H1 (cell line): ENCODE measurements at regions not wholly inside any gene's neighbourhood (a gene's known extent, or its start where the extent isn't known, plus 50 kb on each side); places are given as distances from the start of the nearest gene placed in this dataset.

Experiments used
- CTCF ChIA-PET: fragments of 300-600 bp; sonication (Branson Sonifier 250); formaldehyde crosslinking; loops from one replicate; lab custom pipeline; 2021; ENCODE audit not compliant: partially characterized antibody; lab: Charles Lee
- POLR2A ChIA-PET: fragments of 300-600 bp; sonication (Branson Sonifier 250); formaldehyde crosslinking; loops from one replicate; lab custom pipeline; 2021; ENCODE audit warnings: inconsistent platforms; ENCODE audit not compliant: partially characterized antibody; lab: Charles Lee
- DNase-seq, 2 experiments: peaks; one replicate each; pipeline versions ENCODE4 v3.0.0 to v3.0.0-alpha.2; 2010 to 2022; ENCODE audit warnings: low spot score in 2 of 2, low read depth in 1 of 2, mixed read lengths in 1 of 2
- FAIRE-seq: peaks from 2 replicates; lab custom pipeline; 2011; peaks lifted over from hg19 to GRCh38; lab: Jason Lieb, UNC
- H2AFZ ChIP-seq: 2 replicates; pipeline ENCODE4 v1.8.1; 2012; ENCODE audit warnings: low read length, inconsistent platforms
- H2AK5ac ChIP-seq: 2 replicates; pipeline ENCODE4 v1.6.1; 2013; ENCODE audit warnings: low read depth, low read length
- H2BK120ac ChIP-seq: replicated peaks from 2 replicates; pipeline ENCODE3; 2013; ENCODE audit warnings: low read depth, low read length, inconsistent platforms
- H2BK12ac ChIP-seq: 2 replicates; pipeline ENCODE4 v1.6.1; 2013; ENCODE audit warnings: low read depth, low read length
- H2BK15ac ChIP-seq: 2 replicates; pipeline ENCODE4 v1.6.1; 2013; ENCODE audit warnings: low read length
- H2BK20ac ChIP-seq: 2 replicates; pipeline ENCODE4 v1.6.1; 2013; ENCODE audit warnings: low read length
- H2BK5ac ChIP-seq: 2 replicates; pipeline ENCODE4 v1.6.1; 2013; ENCODE audit warnings: low read depth, low read length
- H3K14ac ChIP-seq: 2 replicates; pipeline ENCODE4 v1.6.1; 2013; ENCODE audit warnings: inconsistent platforms; ENCODE audit not compliant: insufficient read length
- H3K18ac ChIP-seq: 2 replicates; pipeline ENCODE4 v1.6.1; 2013; ENCODE audit warnings: low read length; ENCODE audit errors: extremely low read depth
- H3K23ac ChIP-seq: 2 replicates; pipeline ENCODE4 v1.6.1; 2013; ENCODE audit warnings: inconsistent platforms; ENCODE audit not compliant: insufficient read length
- H3K23me2 ChIP-seq: 2 replicates; pipeline ENCODE4 v1.6.1; 2013; ENCODE audit warnings: low read depth, low read length
- H3K27ac ChIP-seq: 2 replicates; pipeline ENCODE4 v1.6.1; 2011; ENCODE audit warnings: low read depth, low read length, inconsistent platforms
- H3K27me3 ChIP-seq, 4 experiments: replicated peaks in 1 of 4; 1 replicate in 1 of 4; 2 replicates in 3 of 4; pipeline versions ENCODE4 v1.6.1 to v1.8.1; 2011 to 2013; ENCODE audit warnings: low read length in 3 of 4, mild to moderate bottlenecking in 3 of 4, inconsistent platforms in 2 of 4, mixed read lengths in 2 of 4, moderate library complexity in 1 of 4; ENCODE audit not compliant: control insufficient read depth in 3 of 4, insufficient read depth in 3 of 4; ENCODE audit errors: extremely low read depth in 1 of 4
- H3K36me3 ChIP-seq, 4 experiments: 2 replicates each; pipeline versions ENCODE4 v1.6.1 to v1.8.1; 2011 to 2013; ENCODE audit warnings: mild to moderate bottlenecking in 4 of 4, low read length in 3 of 4, moderate library complexity in 2 of 4, control low read depth in 1 of 4, inconsistent platforms in 1 of 4; ENCODE audit not compliant: insufficient read depth in 4 of 4, control insufficient read depth in 2 of 4
- H3K4ac ChIP-seq: replicated peaks from 2 replicates; pipeline ENCODE3; 2013; ENCODE audit warnings: low read length, low read depth, mixed read lengths, inconsistent platforms; ENCODE audit not compliant: insufficient read length
- H3K4me1 ChIP-seq, 4 experiments: replicated peaks in 1 of 4; 1 replicate in 1 of 4; 2 replicates in 3 of 4; pipeline versions ENCODE4 v1.6.1 to v1.8.1; 2011 to 2013; ENCODE audit warnings: low read length in 3 of 4, inconsistent platforms in 2 of 4, mixed read lengths in 1 of 4; ENCODE audit not compliant: insufficient read depth in 4 of 4, control insufficient read depth in 3 of 4
- H3K4me2 ChIP-seq, 2 experiments: 2 replicates each; pipeline versions ENCODE4 v1.6.1 to v1.8.1; 2011 to 2013; ENCODE audit warnings: low read depth in 2 of 2, low read length in 2 of 2, control low read depth in 1 of 2, inconsistent platforms in 1 of 2, mild to moderate bottlenecking in 1 of 2; ENCODE audit not compliant: insufficient read depth in 1 of 2
- H3K4me3 ChIP-seq, 4 experiments: fragments of 200-600, 300-600 bp in 1 of 4; sonication (generic), shearing (Covaris generic), sonication (Bioruptor Twin) in 1 of 4; 2 replicates each; pipeline versions ENCODE4 v1.5.1 to v1.8.1; 2011 to 2016; ENCODE audit warnings: low read length in 4 of 4, low read depth in 3 of 4, control low read depth in 2 of 4, inconsistent platforms in 2 of 4, mild to moderate bottlenecking in 2 of 4, mixed read lengths in 1 of 4, moderate library complexity in 1 of 4; ENCODE audit not compliant: insufficient read depth in 2 of 4; ENCODE audit errors: extremely low read depth in 1 of 4
- H3K56ac ChIP-seq: replicated peaks from 2 replicates; pipeline ENCODE3; 2013; ENCODE audit warnings: low read depth, mild to moderate bottlenecking, mixed read lengths, low read length, inconsistent platforms; ENCODE audit not compliant: insufficient read length
- H3K79me1 ChIP-seq: 2 replicates; pipeline ENCODE4 v1.6.1; 2013; ENCODE audit warnings: low read depth, low read length, control low read depth
- H3K79me2 ChIP-seq, 2 experiments: 2 replicates each; pipeline versions ENCODE4 v1.6.1 to v1.8.1; 2012 to 2013; ENCODE audit warnings: low read length in 2 of 2, mild to moderate bottlenecking in 2 of 2, inconsistent platforms in 1 of 2; ENCODE audit not compliant: insufficient read depth in 2 of 2, control insufficient read depth in 1 of 2
- H3K9ac ChIP-seq, 4 experiments: replicated peaks in 1 of 4; 1 replicate in 1 of 4; 2 replicates in 3 of 4; pipeline versions ENCODE4 v1.6.1 to v1.8.1; 2011 to 2013; ENCODE audit warnings: low read depth in 3 of 4, low read length in 3 of 4, control low read depth in 2 of 4, mild to moderate bottlenecking in 2 of 4, moderate library complexity in 2 of 4, inconsistent platforms in 1 of 4; ENCODE audit errors: extremely low read depth in 1 of 4
- H3K9me3 ChIP-seq, 2 experiments: 2 replicates each; pipeline versions ENCODE4 v1.6.1 to v1.8.1; 2012 to 2013; ENCODE audit warnings: mild to moderate bottlenecking in 2 of 2, moderate library complexity in 2 of 2, control low read depth in 1 of 2, inconsistent platforms in 1 of 2, low read depth in 1 of 2, low read length in 1 of 2, mixed read lengths in 1 of 2; ENCODE audit not compliant: insufficient read depth in 2 of 2
- H4K20me1 ChIP-seq, 2 experiments: replicated peaks in 1 of 2; 2 replicates each; pipeline versions ENCODE3 to v1.8.1; 2011 to 2013; ENCODE audit warnings: inconsistent platforms in 2 of 2, low read length in 2 of 2, mild to moderate bottlenecking in 1 of 2; ENCODE audit not compliant: insufficient read depth in 2 of 2, control insufficient read depth in 1 of 2
- H4K5ac ChIP-seq: 2 replicates; pipeline ENCODE4 v1.6.1; 2013; ENCODE audit warnings: low read length, low read depth, mixed read lengths, inconsistent platforms; ENCODE audit not compliant: insufficient read length
- H4K8ac ChIP-seq: 2 replicates; pipeline ENCODE4 v1.8.0; 2013; ENCODE audit warnings: mild to moderate bottlenecking, moderate library complexity, low read length, inconsistent platforms; ENCODE audit not compliant: insufficient read depth; ENCODE audit errors: extremely low read depth
- H4K91ac ChIP-seq: replicated peaks from 2 replicates; pipeline ENCODE3; 2013; ENCODE audit warnings: low read length, mixed read lengths, inconsistent platforms; ENCODE audit not compliant: insufficient read length
- BACH1 ChIP-seq: IDR thresholded peaks from 2 replicates; pipeline ENCODE4 v1.6.1; 2012; ENCODE audit warnings: low read length, improper control_type of control experiment
- CHD2 ChIP-seq: IDR thresholded peaks from 2 replicates; pipeline ENCODE4 v1.6.1; 2012; ENCODE audit warnings: low read length, improper control_type of control experiment
- CTCF ChIP-seq, 3 experiments: IDR thresholded peaks; 1 replicate in 2 of 3; 2 replicates in 1 of 3; pipeline versions ENCODE4 v1.5.1 to v1.6.1; 2011; ENCODE audit warnings: low read length in 3 of 3, mild to moderate bottlenecking in 3 of 3, inconsistent platforms in 2 of 3, low read depth in 1 of 3, moderate library complexity in 1 of 3; ENCODE audit not compliant: insufficient read depth in 1 of 3; ENCODE audit errors: control extremely low read depth in 1 of 3
- RAD21 ChIP-seq, 2 experiments: IDR thresholded peaks in 1 of 2; conservative IDR thresholded peaks in 1 of 2; 2 replicates each; pipeline ENCODE4 v1.6.1; 2011; ENCODE audit warnings: low read depth in 2 of 2, low read length in 2 of 2, improper control_type of control experiment in 1 of 2, inconsistent platforms in 1 of 2, mild to moderate bottlenecking in 1 of 2, moderate library complexity in 1 of 2
- SAP30 ChIP-seq: fragments of 300-600 bp; sonication (generic); IDR thresholded peaks from 2 replicates; pipeline ENCODE4 v1.7.1; 2012; ENCODE audit warnings: low read length, moderate library complexity, mild to moderate bottlenecking, inconsistent platforms; ENCODE audit not compliant: insufficient read depth, insufficient replicate concordance
- SP2 ChIP-seq: IDR thresholded peaks from 2 replicates; pipeline ENCODE4 v1.6.1; 2012; ENCODE audit warnings: mild to moderate bottlenecking, low read length, inconsistent platforms
- WGBS, 2 experiments: shearing (Covaris generic) in 1 of 2; methylation state at CpG; one replicate each; pipeline versions ENCODE4 v1.1.6 to v1.1.7; 2013 to 2015; ENCODE audit warnings: low lambda C conversion rate in 2 of 2, mixed read lengths in 2 of 2, inconsistent platforms in 1 of 2, low coverage in 1 of 2, missing lambda C conversion rate in 1 of 2; ENCODE audit not compliant: insufficient replicate concordance in 2 of 2, insufficient coverage in 1 of 2, insufficient read length in 1 of 2; ENCODE audit errors: extremely low coverage in 1 of 2, missing lambda C conversion rate in 1 of 2; 5-methylcytosine and 5-hydroxymethylcytosine counted together

DNA sequence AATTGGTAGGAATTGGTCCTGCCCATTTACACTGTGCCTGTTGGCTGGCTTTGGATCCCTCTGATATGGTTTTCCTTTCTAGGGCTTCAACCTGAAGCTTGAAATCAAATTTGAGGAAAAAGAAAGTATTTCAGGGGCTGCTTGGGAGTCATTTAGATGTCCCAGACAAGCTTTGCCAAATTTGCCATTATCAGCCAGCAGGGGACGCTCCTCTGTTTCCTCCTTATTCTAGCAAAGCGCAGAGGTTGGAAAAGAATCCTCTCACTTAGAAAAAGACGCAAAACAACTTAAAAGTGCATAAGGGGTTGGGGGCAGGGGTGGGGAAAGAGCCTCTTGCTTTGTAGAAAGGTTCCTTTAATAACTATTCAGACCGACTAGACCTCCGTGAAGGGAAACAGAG lies 1211.1 kb upstream of the PCDH20 start:
- H3K9ac ChIP-seq = no peak overlapping the region

More for the DNA sequence above, 1211.1 kb upstream of the PCDH20 start:
- no peak overlapping the region for H4K91ac ChIP-seq
- H2BK120ac ChIP-seq = no peak overlapping the region
- H2BK12ac ChIP-seq = no peak overlapping the region
- DNase-seq (peak; percentile 34 to 86), FAIRE-seq (peak; percentile 39)
- H2BK5ac ChIP-seq = no peak overlapping the region
- no peak overlapping the region for H3K23ac ChIP-seq
- no peaks in the 10 kb centered on the region for H3K9me3 ChIP-seq
- no peak overlapping the region for H3K14ac ChIP-seq
- H2BK20ac ChIP-seq = no peak overlapping the region
- whole genome bisulfite sequencing, 2 experiments = 54% methylated on average over 4 of the region's 5 CpGs; no CpG with 5 or more reads in 1 of the 2 experiments
- no peak overlapping the region for H3K27ac ChIP-seq
- no peak overlapping the region for H4K5ac ChIP-seq
- TF ChIP-seq SP2 (no peak), RAD21 (IDR thresholded peaks at IDR 0.05 in 1 of 2, conservative IDR thresholded peaks at IDR 0.05 in 1 of 2; ENCODE audit: low read depth in 2 of 2, low read length in 2 of 2) (peak; percentile 66 to 70), CTCF (IDR thresholded peaks at IDR 0.05; ENCODE audit: control extremely low read depth in 1 of 3, insufficient read depth in 1 of 3, low read depth in 1 of 3, low read length in 3 of 3) (peak; percentile 28 to 74 (median 50)), SAP30 (no peak), BACH1 (no peak), CHD2 (no peak)
- peak overlapping the region; percentile 94 for H2AFZ ChIP-seq
- CTCF ChIA-PET = interaction anchor here (0.6 to 2.1 kb wide), 13 partner anchors 14 to 306 kb away, joined by 3 to 9 read pairs (median 3); no protein-coding TSS in a partner anchor
- no peaks in the 10 kb centered on the region for H3K79me2 ChIP-seq
- no peak overlapping the region for H3K4me2 ChIP-seq
- POLR2A ChIA-PET = no interaction called here
- no peak overlapping the region for H3K4ac ChIP-seq
- H3K36me3 ChIP-seq = no peaks in the 10 kb centered on the region
- H3K4me3 ChIP-seq = no peak overlapping the region
- H3K56ac ChIP-seq = no peak overlapping the region
- no peak overlapping the region for H4K8ac ChIP-seq
- no peaks in the 10 kb centered on the region for H3K27me3 ChIP-seq
- H3K18ac ChIP-seq = no peak overlapping the region
- no peaks in the 10 kb centered on the region for H3K79me1 ChIP-seq
- no peak overlapping the region for H2BK15ac ChIP-seq
- H4K20me1 ChIP-seq = no peaks in the 10 kb centered on the region
- no peaks in the 10 kb centered on the region for H3K4me1 ChIP-seq
- no peaks in the 10 kb centered on the region for H3K23me2 ChIP-seq
- H2AK5ac ChIP-seq = no peak overlapping the region
